ENCODE measurements at regions not wholly inside any gene's neighbourhood (a gene's known extent, or its start where the extent isn't known, plus 50 kb on each side); places are given as distances from the start of the nearest gene placed in this dataset.

GRCh38 chr13:20351281-20352022 lies 119.3 kb upstream of the GJB6 start:
- DNase-seq (ENCODE audit: low read depth): peak; percentile 13

- no peak for DNase-seq (ENCODE audit: low read depth)
Measured at GRCh38 chr13:20350819-20351218, 118.7 kb upstream of the GJB6 start.

GRCh38 chr13:20350382-20350763 lies 118.3 kb upstream of the GJB6 start:
- DNase-seq (ENCODE audit: low read depth): no peak

GRCh38 chr13:20349564-20350381 lies 117.7 kb upstream of the GJB6 start:
- DNase-seq (ENCODE audit: low read depth): no peak

GRCh38 chr13:20348645-20349408 lies 116.7 kb upstream of the GJB6 start:
- DNase-seq (ENCODE audit: low read depth): no peak

GRCh38 chr13:20348018-20348417 lies 115.9 kb upstream of the GJB6 start:
- DNase-seq (ENCODE audit: low read depth): no peak

GRCh38 chr13:20344836-20345490 lies 112.8 kb upstream of the GJB6 start:
- no peak for DNase-seq (ENCODE audit: low read depth)

- DNase-seq (ENCODE audit: low read depth): no peak
Measured at GRCh38 chr13:20342311-20342710, 110.2 kb upstream of the GJB6 start.

- DNase-seq (ENCODE audit: low read depth): no peak
Measured at GRCh38 chr13:20340759-20341171, 108.6 kb upstream of the GJB6 start.

- DNase-seq (ENCODE audit: low read depth): no peak
Measured at GRCh38 chr13:20340136-20340758, 108.1 kb upstream of the GJB6 start.

- no peak for DNase-seq (ENCODE audit: low read depth)
Measured at GRCh38 chr13:20337884-20338551, 105.9 kb upstream of the GJB6 start.

- DNase-seq (ENCODE audit: low read depth): no peak
Measured at GRCh38 chr13:20336761-20337160, 104.6 kb upstream of the GJB6 start.

GRCh38 chr13:20334309-20334708 lies 102.2 kb upstream of the GJB6 start:
- DNase-seq (ENCODE audit: low read depth): no peak

- DNase-seq (ENCODE audit: low read depth): no peak
Measured at GRCh38 chr13:20332361-20333096, 100.4 kb upstream of the GJB6 start.

- DNase-seq (ENCODE audit: low read depth): no peak
Measured at GRCh38 chr13:20331949-20332348, 99.8 kb upstream of the GJB6 start.

- no peak for DNase-seq (ENCODE audit: low read depth)
Measured at GRCh38 chr13:20331419-20331818, 99.3 kb upstream of the GJB6 start.

GRCh38 chr13:20326809-20327208 lies 94.7 kb upstream of the GJB6 start:
- DNase-seq (ENCODE audit: low read depth): no peak

GRCh38 chr13:20326276-20326675 lies 94.2 kb upstream of the GJB6 start:
- DNase-seq (ENCODE audit: low read depth): no peak

GRCh38 chr13:20320885-20321284 lies 88.8 kb upstream of the GJB6 start:
- DNase-seq (ENCODE audit: low read depth): no peak

GRCh38 chr13:20313896-20314295 lies 81.8 kb upstream of the GJB6 start:
- DNase-seq (ENCODE audit: low read depth): no peak

Data from HS-5 (cell line).